ENCODE measurements at regions not wholly inside any gene's neighbourhood (a gene's known extent, or its start where the extent isn't known, plus 50 kb on each side); places are given as distances from the start of the nearest gene placed in this dataset.
"Not testable (repeated sequence)": the region's sequence is repeated elsewhere in the genome, so short reads cannot be mapped to it uniquely, and the experiment has no call there.

DNA sequence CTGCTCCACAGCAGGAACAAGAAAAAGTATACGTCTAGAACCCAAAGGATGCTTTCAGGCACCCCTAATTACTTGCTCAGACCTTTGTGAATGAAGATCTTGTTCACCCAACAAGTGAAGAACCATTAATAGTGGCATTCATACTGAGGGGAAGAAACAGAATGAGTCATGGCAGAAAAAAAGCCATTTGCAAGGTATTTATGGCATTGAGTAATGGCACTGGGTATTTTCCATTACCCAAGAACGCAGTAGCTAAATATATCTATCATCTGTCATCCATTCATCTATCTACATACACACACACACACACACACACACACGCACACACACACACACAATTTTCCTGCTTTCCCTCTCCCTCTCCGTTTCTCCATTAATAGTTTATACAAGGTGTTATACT lies 56.4 kb upstream of the XIRP2 start:
- no peak for DNase-seq

DNA sequence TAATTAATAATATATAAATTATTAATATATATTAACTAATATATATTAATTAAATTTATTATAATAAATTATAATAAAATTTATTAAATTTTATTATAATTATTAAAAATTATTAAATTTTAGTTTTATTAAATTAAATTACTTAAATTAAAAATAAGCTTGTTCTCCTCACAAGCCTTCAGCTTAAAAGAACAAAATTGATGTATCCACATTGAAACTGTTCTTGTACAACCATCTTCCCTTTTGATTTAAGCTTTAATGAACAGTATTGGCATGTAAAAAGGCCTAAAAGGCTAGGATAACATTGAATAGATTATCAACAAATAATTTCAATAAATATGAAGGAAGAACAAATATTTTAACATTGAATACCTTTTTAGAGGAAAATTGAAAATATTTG lies 62.4 kb upstream of the XIRP2 start:
- no peak for DNase-seq

DNA sequence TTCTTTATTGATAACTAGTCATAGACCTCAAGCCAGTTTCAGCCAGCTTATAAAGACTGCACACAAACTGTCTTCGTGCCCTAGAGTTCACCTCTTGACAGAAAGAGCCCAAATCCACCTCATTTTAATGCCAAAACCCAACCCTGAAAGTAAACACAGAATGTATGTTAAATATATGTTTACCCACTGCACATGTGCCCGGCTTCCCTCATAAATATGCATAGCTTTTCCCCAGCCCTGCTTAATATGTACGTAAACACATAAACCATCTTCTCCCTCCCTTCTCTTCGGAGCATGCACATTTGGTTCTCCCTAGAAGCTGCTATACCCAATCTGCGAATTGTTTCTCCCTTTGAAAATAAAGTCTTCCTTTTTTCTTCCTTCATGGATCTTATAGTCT lies 73.9 kb upstream of the XIRP2 start:
- DNase-seq, result no peak

DNA sequence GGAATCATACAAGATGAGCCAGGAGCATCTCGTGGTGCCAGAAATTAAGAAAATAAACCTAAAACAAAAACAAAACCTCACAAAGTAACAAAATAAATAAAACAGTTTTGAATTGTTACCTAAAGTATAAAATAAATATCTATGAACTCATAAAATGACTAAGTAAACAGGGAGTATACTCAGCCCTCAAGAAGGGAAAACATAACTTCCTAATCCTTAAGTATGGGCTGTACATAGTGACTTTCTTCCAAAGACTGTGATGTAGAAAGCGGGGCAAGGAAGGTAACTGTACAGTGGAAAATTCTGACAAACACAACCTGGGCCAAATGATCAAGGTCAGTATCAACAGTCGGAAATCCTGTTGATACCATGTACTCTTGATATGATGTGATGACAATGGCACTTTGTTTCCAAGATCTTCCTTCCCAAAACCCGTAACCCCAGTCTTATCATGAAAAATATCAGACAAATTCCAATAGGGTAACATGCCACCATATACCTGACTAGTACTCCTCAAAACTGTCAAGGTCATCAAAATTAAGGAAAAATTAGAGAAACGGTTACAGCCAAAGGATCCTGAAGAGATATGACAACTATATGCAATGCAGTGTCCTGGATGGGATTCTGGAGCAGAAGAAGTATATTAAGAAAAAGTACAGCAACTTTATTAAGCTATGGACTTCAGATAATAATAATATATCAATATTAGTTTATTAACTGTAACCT lies 76.0 kb upstream of the XIRP2 start:
- DNase-seq, result no peak

DNA sequence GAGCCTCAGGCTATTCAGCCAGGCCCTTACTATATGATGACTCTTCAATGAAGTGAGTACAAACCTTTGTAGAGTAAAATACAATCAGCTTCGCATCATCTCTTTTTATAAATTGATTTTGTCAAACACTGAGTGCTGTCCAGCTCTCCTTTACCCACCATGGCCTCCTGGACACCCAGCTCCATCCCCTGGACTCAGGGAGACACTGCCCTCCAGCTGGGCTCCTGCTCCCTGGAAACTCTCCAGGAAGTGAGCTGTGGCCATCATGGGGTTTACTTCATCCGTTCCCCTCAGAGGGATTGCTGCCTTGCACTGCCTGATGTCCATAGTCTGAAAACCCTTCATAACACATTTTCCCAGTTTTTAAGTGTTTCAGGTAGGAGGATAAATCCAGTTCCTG lies 82.5 kb upstream of the XIRP2 start:
- no peak for DNase-seq

DNA sequence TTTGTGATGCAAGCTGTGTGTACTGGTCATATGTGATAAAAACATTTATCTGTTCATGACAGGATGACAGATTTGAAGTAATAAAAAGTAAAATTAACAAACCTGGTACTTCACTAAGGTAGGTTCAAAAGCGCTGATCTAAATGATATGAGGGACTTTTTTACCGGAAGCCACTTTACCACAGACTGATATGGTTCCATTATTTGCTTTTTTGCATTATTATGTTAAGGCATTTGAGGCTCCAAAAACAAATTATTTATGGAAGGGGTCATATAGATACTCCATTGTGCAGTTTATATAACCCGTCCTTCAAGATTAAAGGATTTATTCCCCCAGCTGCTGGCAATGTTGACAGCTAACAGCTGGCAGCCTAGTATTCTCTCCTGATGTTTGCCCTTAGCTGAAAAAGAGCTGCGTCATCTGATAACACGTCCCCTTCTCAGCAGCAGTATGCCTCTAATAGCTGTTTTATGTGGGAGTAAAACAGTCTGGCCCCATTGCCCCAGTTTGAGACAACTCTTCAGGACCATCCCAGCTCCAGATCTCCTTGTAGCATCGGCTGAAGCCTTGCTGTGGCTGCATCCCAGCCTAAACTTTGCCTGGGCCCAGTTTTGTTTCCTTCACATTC lies 84.8 kb upstream of the XIRP2 start:
- peak; percentile 35 for DNase-seq

DNA sequence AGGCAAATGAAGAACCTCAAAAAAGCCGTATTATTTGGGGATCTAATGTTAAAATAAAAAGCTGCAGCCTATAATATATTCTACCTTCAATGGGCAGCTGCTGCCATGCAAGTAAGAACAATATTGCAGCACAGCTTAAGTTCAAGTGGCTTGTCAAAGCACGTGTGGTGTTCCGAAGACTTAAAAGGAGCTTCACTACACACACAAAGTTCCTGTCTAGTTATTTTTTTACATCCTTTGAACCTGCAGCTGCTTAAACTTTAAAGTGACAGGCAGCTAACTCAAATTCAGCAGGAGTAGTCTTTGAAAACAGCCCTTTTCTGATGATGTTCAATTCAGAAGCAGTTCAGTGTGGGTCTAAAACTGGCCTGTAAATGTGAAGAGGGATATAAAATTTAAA lies 85.8 kb upstream of the XIRP2 start:
- DNase-seq, result no peak

DNA sequence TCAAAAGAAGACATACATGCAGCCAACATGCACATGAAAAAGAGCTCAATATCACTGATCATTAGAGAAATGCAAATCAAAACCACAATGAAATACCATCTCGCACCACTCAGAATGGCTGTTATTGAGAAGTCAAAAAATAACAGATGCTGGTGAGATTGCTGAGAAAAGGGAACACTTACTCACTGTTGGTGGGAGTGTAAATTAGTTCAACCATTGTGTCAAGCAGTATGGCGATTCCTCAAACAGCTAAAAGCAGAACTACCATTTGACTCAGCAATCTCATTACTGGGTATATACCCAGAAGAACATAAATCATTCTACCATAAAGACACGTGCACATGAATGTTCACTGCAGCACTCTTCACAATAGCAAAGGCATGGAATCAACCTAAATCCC lies 95.5 kb upstream of the XIRP2 start:
- DNase-seq, result no peak

DNA sequence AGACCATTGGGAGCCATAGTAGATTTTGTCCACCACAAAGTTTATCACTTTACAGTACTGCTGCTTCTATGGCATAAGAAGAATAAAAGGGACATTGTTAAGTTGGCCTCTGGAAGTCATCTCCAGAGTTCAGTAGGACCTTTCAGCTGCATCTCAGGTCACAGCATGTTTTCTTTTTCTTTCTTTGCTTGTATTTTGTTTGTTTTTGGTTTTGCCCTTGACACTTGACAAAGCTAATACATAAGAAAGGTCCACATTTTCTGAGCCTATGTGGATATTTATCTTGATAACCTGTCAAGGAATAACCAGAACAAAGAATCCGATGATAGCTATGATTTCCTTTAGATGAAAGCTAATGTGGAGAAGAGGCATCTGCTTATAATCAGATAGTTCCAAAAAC lies 101.6 kb upstream of the XIRP2 start:
- DNase-seq, result no peak

DNA sequence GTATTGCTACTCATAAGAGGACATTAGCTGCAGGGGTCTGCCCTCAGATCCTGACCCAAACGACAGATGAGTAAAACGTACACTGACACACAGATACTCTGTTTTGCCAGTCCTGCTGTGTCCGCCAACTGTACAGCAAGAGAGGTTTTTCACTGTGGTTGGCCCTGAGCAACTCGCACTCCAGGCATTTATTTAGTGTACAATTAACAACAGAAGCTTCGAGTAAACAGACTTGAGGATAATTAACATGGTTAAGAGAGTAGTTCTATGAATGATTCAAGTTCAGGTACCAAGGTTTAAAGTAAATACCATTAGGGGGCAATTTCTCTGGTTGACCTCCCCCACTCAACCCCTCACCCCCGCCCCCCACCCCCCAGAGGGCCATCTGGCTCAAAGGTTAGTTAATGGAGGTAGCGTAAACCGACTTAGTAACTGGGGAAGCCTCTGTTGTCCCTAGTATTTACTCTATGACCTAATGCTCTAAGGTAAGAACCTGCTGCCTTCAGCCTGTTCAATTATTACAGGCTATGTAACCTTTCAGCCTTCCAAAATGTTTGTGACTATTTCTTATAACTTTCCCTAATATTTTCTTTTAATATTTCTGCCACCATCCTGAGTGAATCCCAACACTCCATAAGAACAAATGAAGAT lies 103.9 kb upstream of the XIRP2 start:
- DNase-seq, result no peak

DNA sequence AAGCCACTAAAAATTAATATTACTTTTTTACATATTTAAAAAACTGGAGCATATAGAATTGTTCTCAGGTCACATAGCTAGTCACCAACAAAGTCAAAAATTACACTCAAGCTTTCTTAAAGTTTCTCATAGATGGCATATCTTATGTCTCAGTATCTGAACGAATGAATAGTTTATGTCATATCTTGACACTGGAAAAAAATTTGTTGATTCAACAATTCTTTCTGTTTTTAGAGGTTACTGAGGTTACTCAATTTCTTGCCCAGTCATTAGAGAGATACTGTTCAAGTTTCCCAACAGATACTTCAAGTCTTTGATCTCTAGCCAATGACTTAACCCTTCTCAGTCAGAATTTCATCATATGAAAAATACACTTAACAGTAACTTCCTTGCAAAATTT lies 113.1 kb upstream of the XIRP2 start:
- DNase-seq, result no peak

DNA sequence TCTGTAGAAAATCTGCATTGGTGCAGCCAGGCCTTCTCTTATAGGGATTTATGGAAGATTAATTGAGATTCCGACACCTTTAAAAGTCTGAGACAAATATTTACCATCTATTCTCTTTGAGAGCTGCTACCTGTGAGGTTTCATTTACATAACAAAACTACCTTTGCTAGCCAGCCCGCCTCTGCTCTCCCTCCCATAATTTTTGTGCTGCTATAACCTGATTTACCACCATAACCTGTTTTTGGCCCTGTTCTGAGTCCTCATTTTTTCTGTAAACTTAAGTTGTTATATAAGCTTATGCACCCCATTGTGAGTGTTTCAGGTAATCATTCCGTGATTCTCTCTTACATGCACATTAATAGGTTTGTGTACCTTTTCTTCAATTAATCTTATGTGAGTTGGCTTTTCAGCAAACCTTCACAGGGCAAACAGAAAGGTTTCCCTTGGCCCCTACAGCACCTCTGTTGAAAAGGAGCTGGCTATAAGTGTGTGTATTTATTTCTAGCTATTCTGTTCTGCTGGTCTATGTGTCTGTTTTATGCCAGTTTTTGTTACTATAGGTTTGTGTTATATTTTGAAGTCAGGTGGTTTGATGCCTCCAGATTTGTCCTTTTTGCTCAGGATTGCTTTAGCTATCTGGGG lies 114.9 kb upstream of the XIRP2 start:
- no peak for DNase-seq

DNA sequence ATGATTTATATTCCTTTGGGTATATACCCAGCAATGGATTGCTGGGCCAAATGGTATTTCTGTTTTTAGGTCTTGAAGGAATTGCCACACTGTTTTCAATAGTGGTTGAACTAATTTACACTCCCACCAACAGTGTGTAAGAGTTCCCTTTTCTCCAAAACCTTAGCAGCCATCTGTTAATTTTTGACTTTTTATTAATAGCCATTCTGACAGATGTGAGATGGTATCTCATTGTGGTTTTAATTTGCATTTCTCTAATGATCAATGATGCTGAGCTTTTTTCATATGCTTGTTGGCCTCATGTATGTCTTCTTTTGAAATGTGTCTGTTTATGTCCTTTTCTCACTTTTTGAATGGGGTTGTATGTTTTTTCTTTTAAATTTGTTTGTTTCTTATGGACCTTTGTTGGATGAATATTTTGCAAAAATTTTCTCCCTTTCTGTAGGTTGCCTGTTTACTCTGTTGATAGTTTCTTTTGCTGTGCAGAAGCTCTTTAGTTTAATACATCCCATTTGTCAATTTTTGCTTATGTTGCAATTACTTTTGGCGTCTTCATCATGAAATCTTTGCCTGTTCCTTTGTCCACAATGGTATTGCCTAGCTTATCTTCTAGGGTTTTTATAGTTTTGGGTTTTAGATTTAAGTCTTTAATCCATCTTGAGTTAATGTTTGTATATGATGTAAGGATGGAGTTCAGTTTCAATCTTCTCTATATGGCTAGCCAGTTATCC lies 119.7 kb upstream of the XIRP2 start:
- DNase-seq, result no peak

DNA sequence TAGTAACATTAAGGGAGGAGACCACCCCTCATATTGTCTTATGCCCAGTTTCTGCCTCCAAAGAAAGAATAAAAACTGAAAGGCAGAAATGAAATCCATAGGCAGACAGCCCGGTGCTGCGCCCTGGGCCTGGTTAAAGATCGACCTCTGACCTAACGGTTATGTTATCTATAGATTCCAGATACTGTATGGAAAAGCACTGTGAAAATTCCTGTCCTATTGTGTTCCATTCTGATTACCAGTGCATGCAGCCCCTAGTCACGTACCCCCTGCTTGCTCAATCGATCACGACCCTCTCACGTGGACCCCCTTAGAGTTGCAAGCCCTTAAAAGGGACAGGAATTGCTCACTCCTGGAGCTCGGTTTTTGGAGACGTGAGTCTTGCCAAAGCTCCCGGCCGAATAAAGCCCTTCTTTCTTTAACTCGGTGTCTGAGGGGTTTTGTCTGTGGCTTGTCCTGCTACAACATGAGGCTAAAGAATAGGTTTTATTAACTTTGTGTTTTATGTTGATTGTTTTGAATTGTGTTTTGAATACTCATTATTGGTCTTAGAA lies 121.4 kb upstream of the XIRP2 start:
- not testable (repeated sequence) for DNase-seq

DNA sequence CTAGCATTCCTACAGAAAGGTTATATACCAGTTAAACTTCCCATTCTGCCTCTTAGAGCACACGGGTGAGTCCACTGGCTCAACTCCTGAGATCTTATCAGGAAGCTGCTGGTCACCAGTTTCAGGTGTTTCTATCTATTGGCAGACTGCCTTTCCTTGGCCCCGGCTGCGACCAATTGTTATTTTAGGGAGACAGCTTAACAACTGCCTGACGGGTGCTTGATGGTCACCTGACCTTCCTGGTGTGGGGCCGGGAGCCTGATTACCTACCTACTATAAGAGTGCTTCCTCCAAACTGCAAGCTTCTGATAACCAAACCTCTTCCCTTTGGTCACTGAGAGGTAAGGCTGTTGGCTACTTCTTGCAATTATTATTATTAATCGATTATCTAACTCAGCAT lies 122.1 kb upstream of the XIRP2 start:
- DNase-seq, result no peak

DNA sequence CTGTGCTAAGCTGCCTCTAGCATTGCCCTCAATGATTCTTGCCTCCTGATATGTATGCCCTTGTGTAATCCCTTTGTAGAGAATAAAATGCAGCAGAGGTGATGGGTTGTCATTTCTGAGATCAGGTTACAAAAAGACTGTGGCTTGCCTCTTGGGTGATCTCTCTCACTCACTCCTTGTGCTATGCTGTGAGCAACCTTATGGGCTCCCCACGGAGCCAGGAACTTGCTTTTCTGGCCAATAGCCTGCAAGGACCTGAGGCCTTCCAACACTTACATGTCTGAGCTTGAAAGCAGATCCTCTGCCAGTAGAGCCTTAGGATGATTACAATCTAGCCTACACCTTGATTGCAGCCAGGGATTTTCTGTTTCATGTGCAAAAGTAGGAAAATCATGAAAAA lies 123.1 kb upstream of the XIRP2 start:
- no peak for DNase-seq

DNA sequence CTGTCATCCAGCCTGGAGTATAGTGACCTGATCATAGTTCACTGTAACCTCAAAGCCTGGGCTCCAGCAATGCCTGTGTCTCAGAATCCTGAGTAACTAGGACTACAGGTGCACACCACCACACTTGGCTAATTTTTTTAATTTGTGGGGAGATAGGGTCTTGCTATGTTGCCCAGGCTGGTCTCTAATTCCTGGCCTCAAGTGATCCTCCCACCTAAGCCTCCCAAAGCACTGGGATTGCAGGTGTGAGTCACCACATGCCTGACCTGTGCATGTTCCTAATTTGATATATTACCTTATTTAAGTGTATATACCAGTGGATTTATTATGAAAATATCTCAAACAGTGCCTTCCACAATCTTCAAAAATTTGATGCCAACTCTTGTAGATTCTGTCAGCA lies 123.6 kb upstream of the XIRP2 start:
- no peak for DNase-seq

DNA sequence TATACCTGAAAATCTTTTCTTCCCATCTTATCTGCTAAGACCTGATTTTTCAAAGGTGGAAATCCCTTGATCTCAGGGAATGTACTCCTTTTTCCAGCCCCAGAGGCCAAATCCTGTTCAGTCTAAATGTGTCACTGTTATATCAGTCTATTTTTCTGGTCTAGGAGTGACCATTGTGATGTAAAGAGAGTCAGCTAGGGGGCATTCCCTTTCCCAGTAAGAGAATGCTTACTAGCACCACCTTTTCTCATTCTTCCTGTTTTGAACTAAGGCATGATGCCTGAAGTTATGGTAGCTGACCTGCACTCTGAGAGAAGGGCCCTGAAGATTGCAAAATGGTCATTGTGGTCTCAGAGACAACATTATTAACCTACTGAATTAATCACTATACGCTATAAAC lies 124.1 kb upstream of the XIRP2 start:
- DNase-seq, result no peak

DNA sequence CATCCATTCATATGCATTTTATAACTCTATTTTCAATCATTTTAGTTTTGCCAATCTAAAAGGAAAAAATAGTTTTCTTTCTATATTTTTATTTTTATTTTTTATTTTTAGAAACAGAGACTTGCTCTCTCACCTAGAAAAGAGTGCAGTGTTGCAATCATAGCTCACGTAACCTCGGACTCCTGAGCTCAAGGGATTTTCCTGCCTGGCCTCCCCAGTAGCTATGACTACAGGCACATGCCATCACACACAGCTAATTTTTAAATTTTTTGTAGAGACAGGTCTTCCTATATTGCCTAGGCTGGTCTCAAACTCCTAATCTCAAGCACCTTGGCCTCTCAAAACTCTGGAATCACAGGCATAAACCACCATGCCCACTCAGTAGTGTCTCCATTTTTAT lies 125.5 kb upstream of the XIRP2 start:
- DNase-seq, result no peak

DNA sequence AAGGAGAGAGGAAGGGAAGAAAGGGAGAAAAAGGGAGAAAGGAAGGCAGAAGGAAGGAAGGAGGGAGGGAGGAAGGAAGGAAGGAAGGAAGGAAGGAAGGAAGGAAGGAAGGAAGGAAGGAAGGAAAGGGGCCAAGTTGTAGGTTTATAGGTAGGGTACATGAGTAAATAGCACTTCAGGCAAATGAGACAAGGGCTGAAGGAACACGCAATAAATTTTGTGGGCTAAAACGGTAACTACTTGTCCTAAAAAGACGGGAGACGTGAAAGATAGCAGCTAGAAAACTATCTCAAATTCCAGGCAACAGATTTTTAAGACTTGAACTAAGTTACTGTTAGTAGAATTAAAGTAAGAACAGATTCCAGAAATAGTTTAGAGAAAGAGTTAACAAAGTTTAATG lies 129.3 kb upstream of the XIRP2 start:
- DNase-seq, result no peak

DNA sequence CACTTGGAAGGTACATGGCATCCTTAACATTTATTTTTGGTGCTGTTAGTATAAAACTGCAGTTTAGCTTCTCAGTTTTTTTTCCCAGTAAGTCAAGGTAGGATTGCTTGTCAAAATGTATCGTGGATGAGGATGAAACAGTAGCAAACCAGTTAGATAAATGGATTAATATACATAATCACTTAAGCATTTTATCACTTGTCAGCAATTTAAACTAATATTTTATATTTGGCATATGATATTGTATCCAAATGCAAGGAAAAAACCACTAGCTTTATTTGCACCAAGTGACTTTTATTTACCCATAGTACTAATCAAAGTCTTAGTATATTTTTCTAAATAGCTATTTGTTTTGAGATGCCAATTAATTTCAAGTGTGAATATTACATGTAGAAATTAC lies 137.7 kb upstream of the XIRP2 start:
- DNase-seq, result no peak

DNA sequence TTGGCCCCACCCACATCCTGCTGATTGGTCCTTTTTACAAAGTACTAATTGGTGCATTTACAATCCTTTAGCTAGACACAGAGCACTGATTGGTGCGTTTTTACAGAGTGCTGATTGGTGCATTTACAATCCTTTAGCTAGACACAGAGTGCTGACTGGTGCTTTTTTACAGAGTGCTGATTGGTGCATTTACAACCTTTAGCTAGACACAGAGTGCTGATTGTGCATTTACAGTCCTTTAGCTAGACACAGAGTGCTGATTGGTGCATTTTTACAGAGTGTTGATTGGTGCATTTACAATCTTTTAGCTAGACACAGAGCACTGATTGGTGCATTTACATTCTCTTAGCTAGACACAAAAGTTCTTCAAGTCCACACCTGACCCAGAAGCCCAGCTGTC lies 144.2 kb upstream of the XIRP2 start:
- not testable (repeated sequence) for DNase-seq
